C1 segment of cervical spinal cord (tissue), 14 donors: ENCODE measurements at regions not wholly inside any gene's neighbourhood (a gene's known extent, or its start where the extent isn't known, plus 50 kb on each side); places are given as distances from the start of the nearest gene placed in this dataset.

ENCODE experiments used
- DNase-seq, 14 donors: peaks; one replicate each; lab custom pipeline; 2025; lab: John Stamatoyannopoulos, UW

DNA sequence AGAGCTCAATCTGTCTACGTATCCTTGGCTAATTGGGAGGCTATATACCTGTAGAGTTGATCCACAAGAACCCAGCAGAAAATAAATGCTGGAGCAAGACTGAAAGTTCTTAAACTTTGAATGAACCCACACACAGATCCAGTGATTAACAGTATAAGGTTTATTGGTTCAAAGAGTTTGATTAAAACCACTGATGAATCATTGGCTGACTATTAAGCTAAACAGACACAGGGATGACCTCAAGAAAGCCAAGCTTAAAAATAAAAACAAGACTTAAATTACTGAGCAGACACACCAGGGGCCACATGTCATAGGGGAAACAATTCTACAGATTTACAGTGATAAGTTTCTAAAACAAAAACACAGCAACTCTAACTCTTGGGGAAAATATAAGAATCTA is 163.6 kb downstream of the SPATA31D1 start:
- no peak for DNase-seq

DNA sequence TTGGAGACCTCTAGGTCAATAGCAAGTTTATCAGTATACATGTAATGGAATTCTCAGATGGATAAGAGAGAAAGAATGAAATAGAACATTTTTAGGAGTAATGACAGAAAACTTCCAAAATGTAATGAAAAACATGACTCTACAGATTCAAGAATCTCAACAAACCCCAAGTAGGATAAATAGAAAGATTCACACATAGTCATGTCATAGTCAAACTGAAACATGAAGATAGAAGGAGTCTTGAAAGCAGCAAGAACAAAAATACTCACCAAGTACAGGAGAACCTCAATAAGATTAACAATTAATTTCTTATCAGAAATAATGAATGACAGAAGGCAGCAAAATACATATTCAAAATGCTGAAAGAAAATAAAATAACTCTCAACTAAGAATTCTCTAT is 164.5 kb downstream of the SPATA31D1 start:
- DNase-seq, result no peak

DNA sequence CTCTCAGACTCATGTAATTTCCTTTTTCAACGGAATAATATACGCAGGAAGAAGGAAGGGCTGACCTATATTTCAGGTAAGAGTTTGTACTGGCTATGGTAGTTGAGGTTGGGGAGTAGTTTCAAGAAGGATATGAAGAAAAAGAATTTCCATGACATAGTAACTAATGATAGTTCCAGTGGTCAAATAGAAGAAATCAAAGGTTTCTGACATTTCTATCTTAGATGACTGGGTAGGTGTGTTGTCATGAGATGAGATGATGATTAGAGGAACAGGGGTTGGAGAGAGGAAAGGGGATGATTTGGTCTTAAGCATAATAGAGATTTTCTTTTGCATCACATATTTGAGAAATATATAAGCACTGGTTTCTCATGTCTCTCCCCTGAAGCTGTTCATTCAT is 166.0 kb downstream of the SPATA31D1 start:
- DNase-seq, result no peak

DNA sequence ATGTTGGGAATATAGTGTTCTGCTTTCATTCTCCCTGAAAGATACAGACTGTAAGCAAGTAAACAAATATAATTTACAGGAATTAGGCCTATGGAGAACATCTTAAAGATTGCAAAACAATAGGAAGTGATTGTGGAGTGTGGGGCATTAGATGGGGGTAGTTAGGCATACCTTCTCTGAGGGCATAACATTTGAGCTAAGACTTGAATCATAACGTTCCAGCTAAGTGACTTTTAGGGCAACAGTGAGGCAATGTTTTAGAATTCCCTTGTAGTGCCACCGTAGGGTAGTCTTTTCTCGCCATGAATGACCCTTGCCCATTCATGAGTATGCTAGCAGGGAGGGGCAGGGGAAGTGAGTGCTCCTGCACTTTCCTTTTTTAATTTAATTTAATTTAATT is 173.3 kb downstream of the SPATA31D1 start:
- DNase-seq, result no peak

DNA sequence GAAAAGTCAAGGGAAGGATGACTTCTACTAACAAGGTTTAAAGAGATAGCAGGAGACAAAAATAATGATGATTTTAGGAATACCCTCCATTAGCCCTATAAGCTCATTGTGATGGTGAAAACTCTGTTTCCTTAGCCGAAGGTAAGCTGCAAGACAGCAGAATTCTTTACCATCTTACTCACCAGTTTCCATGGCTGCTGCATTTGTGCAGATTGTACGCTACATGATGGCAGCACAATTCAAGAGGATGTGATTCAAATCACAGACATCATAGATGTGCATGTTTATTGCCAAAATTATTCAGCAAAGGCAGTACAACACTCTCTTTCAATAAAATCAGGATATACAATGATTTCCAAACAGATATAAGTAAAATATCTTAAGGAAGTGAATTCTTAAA is 175.6 kb downstream of the SPATA31D1 start:
- no peak for DNase-seq

DNA sequence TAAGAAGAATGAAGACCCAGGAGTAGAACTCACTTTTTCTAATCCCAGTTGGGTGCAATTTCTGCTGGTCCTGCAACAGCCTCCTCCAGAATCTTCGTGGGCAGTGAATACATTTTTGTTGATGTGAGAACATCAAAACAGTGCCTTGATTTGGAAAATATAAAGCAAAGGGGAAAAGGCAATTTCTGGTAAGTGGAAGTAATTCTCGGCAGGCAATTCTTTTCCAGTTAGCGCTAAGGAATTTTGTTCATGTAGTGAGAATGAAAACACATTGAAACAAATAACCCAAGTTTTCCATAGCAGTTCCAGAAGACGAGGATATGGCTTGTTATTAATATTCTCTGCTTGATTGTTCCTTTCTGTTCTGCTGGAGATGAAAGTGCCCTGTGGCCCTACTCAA is 178.7 kb downstream of the SPATA31D1 start:
- DNase-seq, result no peak

DNA sequence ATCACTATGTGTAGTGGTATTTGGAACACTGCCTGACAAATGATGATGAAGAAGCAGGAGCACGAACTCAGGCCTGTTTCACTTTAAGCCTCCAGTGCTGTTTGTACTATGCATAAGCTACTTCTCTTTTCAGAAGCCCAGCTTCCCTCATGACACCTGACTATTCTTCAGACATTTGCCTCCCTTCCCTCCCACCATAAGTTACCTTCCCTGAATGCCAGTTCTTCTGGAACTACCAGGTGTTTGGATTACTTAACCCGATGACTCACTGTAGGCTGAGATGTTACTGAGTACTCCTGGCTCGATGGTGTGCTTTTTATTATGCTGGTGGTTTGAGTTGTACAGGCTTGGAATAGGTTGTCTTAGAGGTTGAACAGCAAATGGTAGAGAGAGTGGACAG is 180.0 kb downstream of the SPATA31D1 start:
- no peak for DNase-seq

DNA sequence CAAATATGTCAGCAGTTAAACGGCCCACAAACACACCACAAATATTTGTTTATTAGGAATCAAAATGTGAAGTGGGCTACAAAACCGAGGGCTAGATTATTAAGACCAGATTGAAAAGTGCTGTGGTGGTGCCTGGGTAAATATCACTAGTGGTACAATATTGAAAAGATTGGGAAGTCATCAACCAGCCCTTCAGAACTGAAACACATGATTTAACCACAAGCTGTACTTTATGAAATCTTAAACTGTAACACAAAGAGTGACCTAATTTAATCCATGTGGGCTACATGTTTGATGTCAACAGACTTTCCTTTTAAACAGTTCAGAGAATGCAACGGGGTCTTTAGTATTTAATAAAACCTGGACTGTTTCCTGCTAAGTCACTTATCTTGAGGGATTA is 182.3 kb downstream of the SPATA31D1 start:
- DNase-seq, result no peak

DNA sequence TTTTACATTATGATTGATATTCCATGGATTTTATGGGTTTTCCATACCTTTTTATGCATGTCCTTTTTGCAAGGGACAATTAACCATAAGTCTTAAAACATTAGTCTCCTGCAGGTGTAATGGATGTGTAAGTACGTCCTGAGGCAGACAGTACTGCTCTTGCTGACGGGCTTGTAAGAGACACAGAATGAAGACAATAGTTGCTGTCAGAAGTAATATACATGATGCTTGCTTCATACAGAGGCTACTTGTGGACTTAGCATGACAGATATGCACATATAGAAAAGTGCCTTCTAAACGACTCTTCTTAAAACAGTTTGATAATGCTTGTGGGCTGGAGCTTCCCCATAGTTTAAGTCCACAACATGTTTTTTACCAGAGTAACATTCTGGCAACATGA is 182.7 kb downstream of the SPATA31D1 start:
- DNase-seq, result no peak

DNA sequence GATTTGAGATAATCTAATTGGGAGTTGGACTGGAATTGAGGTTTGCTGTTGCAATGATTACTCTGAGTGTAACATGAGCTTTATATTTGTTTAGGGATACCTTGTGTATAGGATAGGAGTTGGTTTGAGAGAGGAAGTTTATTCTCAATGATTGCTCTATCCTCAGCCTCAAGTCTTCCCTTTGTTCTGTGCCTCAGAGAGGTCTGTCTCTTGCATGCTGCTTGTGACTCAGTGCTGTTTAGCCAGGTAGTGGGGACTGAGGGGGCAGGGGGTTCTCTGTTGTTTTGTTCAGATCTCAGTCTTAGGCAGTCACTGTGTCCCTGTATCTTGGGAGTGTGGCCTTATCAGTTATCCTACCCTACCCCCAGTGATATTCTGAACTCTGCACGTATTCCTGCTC is 192.1 kb downstream of the SPATA31D1 start:
- DNase-seq, result no peak

DNA sequence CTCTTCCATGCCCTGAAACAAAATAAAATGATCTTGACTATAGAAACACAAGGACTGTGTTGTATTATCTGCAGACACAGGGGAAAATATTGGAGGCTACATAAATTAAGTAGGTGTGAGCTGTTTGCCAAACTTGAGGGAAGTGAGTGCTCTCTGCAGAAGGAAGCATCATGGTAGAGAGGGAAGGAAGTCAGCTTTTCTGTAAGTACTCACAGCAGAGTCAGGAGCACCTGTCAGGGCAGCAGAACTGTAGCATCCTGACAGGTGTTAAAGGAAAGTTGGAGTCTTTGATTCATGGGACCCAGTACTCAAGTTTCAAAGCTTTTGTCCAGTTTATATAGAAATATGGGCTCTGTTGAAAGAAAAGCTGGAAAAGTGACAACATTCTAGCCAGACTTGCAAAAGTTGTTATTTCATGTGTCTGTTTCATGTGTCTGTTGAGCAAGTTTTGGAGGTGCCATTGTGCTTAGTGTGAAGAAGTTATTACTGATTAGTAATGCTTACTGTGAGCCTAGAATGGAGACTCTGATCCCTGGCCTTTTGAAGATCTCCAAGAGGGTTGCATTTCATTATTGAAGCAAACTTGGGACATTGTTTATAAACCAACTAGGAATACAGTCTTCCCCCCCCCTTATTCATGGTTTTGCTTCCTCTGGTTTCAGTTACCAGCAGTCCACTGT is 194.7 kb downstream of the SPATA31D1 start:
- DNase-seq, result no peak

DNA sequence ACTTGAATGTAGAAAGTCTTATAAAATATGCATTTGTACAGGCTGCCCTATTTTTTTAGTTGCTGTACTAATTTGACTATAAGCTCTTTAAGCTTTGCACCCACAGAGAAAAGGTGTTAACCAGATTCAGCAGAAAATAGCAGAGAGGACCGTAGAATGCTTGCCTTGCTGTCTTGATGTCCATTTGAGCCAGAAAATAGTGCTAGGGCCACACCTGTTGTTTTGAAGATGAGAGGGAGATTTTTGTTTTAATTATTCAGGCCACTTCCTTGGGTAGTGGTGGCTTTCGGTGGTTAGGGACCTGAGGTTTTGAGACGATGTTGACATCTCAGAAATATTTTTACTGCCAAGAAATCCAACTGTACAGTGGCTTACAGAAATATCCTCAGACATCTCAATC is 196.0 kb downstream of the SPATA31D1 start:
- DNase-seq, result no peak

DNA sequence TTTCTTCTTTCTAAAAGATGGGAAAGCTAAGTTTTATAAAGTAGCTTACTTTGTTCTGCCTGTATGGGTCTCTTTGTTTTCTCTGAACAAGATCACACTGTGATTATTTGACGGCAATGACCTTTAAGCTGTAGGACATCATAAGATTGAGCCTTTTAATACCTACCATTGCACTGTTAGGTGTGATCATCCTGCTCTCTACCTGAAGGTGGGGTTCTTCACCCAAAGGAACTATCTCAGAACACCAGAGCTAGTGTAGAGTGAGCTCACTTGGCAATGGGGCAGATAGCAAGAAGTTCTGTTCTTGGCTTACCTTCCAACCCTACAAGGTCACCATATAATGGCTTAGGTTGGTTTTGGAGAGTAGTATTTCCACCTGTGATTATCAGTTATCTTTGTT is 200.2 kb downstream of the SPATA31D1 start:
- no peak for DNase-seq

DNA sequence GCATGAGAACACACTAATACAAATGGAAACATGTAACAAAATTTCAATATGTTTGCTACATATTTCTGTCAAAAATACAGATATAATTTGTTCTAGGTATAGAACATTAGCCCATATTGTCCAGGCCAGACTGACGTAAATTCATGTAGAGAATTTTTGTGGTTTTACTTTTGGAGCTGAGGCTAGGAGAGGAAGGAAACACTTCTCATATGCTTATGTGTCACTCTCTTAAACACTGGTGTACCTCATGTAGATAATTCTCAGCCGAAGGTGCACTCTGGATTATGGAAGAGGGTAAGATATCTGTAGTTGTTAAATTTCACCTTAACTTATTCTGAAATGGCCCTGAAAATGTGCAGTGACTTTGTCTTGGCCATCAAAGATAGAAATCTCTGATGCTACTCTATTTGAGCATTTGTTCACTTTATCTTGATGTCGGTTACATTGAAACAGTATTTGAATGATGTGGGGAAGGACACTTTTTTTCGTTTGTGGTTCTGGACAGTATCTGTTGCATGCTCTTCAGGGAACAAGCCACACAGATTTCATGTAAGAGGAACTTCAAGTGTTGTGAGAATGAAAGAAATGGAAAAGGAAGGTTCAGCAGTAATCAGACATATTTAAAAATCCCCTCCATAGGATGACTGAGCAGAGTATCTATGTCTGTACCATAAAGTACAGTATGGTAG is 202.7 kb downstream of the SPATA31D1 start:
- no peak for DNase-seq

DNA sequence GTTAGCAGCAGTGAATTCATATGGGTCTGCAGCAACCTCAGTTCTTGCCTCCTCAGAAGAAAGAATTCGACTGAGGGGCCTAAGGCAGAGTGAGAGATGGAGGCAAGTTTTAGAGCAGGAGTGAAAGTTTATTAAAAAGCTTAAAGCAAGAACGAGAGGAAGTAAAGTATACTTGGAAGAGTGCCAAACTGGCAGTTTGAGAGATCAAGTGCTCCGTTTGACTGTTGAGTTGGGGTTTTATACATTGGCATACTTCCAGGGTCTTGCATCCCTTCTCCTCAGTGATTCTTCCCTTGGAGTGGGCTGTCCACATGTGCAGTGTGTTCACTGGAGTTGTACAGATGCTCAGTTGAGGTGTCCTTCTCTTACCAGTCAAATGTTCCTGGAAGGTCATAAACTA is 203.6 kb downstream of the SPATA31D1 start:
- no peak for DNase-seq

DNA sequence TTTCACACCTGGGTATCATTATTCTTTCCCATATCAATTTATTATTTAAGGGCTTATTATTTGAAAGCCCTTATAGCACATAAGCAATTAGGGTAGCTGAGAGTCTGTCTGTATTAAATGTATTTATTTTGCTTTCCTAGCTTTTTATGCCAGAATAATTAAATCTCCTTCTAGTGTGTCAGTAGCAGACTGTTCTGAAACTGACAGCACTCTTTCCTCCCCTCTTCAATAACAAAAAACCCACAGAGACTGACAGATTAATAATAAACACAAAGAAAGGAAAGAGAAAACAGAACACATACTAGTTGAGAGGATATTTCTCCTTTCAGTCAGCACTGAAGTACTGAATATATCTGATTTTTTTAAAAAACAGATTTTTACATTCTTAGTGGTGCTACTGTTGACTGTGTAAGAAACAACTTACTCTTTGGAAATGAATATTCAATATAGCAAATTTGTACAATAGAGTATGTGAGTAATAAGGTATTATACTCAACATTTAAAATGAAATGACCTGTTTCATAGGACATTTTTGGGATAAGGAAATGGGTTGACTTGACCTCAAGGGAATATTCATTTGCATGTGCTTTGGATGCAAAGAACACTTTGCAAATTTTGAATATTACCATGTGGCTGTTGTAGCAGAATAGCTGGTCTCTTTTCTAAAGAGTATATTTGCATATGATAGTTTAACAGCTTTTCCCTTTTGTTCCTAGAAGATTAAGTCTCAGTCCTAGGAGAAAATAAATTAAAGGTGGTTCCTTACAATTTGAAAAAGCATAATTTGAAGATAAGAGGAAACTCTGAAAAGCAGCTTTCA is 208.3 kb downstream of the SPATA31D1 start:
- no peak for DNase-seq

DNA sequence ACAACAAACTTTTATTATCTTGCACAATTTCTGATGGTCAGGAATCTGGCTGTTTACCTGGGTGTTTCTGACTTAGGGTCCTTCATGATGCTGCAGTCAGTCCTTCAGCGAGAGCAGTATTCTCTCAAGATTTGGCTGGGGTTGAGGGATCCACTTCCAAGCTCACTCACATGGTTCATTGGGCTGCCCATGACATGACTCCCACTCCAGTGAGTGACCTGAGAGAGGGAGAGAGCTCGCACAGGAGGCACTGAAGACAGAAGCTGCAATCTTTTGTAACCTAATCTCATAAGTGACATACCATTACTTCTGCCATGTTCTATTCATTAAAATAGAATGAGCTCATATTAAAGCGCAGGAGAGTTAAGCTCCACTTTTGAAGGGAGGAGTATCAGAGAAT is 212.6 kb downstream of the SPATA31D1 start:
- no peak for DNase-seq

DNA sequence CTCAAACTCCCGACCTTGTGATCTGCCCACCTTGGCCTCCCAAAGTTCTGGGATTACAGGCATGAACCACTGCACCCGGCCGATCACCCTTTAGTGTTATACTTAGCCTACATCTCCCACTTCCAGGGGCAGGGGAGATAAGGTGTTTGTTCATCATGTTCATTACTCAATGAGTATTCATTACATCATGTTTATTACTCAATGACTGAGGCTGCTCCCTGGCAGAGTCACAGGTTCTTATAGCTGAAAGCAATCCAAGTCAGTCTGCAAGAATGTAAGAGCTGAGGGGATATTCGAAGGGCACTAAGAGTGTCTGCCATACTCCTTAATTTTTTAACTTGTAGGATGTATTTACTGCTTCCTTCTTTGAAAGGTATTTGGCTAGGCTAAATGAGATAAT is 214.2 kb downstream of the SPATA31D1 start:
- no peak for DNase-seq

DNA sequence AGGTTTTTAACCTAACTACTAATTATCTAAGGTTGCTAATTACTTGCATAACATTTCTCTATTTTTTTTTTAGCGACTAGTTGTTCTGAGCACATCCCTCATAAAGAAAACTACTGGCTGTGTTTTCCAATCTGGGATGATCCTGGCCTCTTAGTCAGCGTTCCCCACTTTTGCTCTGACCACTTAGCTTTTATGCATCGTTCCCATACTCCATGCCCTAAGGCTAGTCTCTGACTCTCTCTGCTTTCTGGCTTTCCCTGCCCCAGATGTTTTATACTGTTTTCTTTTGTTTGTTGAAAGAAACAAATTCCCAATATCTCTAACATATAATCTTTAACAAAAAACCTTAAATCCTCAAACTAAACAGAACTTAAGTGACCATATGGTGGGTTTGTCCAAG is 217.9 kb downstream of the SPATA31D1 start:
- DNase-seq, result no peak

DNA sequence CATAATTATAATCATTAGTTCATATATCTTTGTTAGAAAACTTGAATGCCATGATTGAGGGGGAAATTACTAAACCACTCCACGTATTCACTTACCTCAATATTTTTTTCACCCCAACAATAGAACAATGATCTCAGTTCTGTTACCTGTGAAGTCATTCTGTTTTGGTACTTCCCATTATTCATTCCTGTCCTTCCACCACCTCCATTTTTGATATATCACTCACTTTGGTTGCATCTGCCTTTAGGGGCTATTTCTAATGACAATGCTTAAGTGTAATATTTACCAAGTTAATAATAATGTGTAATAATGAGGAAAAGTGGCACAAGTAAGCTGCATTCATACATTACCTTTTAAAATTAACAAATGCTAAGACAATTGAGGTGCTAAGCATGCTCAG is 218.4 kb downstream of the SPATA31D1 start:
- no peak for DNase-seq

DNA sequence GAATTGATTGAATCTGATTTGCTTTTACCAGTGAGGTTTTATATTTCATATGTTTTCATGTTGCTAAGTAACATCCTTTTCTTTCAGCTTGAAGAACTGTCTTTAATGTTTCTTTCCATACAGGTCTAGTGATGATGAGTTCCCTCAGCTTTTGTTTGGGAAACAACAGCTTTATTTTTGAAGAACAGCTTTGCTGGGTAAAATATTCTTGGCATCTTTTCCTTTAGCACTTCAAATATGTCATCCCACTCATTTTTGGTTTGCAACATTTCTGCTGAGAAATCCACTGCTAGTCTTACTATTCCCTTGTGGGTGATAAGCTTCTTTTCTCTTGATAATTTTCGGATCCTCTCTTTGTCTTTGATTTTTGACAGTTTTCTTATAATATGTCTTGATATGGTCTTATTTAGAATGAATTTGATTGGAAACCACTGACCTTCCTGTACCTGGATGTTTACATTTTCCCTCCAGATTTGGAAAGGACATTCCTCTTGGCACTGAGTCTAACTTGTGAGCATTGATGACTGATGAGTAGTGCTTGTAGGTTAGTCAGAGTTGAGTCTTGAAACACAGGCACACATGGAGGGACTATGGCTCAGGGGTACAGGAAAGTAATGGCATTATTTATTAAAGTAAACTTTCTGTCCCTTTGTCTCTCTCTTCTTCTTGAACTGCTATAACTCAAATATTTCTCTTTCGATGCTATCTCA is 220.3 kb downstream of the SPATA31D1 start:
- DNase-seq, result no peak

DNA sequence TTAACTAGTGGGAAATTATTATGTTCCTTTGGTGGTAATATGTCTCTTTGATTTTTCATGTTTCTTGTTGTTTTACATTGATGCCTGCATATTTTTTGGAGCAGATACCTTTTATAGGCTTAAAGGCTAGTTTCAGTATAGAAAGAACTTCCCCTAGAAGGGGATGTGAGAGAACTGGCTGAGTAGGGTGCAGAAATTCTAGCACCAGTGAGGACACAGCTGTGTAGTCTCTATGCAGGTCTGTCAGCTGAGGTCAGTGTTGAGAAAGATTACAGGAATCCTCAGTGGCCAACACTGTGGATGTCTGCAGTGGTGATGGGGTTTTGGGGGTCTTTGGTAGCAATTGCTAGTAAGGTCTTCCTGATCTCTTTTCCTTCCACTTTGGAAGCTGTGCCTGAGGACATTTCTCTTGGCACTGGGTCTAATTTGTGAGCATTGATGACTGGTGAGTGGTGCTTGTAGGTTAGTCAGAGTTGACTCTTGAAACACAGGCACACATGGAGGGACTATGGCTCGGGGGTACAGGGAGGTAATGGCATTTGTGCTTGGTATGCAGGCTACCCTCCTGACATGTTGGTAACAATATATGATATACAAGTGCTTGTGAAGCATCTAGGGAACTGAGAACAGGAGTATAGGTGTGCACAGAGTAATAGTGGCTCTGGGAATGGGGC is 221.4 kb downstream of the SPATA31D1 start:
- DNase-seq, result no peak
